ENCODE measurements at regions not wholly inside any gene's neighbourhood (a gene's known extent, or its start where the extent isn't known, plus 50 kb on each side); places are given as distances from the start of the nearest gene placed in this dataset.
"Not testable (repeated sequence)": the region's sequence is repeated elsewhere in the genome, so short reads cannot be mapped to it uniquely, and the experiment has no call there.

DNA sequence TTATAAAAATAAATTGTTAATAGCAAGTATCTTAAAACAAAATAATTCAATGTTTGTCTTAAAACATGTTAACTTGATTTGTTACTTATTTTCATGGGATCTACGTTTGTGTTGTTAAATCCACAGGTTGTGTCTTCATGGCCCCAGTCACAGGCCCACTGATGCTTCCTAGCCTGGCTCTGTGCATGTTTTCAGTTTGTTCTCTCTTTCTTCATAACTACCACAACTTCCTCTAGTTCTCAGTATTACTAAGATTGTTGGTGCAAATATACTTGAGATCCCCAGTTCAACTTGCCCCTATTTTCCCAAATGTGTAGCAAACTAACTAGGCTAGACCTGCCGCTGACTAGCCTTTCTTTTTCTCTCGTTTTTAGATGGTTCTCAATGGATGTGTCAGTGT, 250.5 kb downstream of the NRIP1 start:
- TF ChIP-seq, protein P1, sequence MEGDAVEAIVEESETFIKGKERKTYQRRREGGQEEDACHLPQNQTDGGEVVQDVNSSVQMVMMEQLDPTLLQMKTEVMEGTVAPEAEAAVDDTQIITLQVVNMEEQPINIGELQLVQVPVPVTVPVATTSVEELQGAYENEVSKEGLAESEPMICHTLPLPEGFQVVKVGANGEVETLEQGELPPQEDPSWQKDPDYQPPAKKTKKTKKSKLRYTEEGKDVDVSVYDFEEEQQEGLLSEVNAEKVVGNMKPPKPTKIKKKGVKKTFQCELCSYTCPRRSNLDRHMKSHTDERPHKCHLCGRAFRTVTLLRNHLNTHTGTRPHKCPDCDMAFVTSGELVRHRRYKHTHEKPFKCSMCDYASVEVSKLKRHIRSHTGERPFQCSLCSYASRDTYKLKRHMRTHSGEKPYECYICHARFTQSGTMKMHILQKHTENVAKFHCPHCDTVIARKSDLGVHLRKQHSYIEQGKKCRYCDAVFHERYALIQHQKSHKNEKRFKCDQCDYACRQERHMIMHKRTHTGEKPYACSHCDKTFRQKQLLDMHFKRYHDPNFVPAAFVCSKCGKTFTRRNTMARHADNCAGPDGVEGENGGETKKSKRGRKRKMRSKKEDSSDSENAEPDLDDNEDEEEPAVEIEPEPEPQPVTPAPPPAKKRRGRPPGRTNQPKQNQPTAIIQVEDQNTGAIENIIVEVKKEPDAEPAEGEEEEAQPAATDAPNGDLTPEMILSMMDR (IDR thresholded peaks at IDR 0.05), result no peak
- H3K36me3 Mint-ChIP-seq (ENCODE audit: low read depth), result no peaks in the 10 kb centered on the region
- no peak overlapping the region for H3K27ac ChIP-seq (ENCODE audit: low read depth in 1 of 2, low read length in 2 of 2)
- DNase-seq, result no peak
- H3K27ac Mint-ChIP-seq, result no peak overlapping the region
- no peak overlapping the region for H3K4me3 Mint-ChIP-seq
- no peaks in the 10 kb centered on the region for H3K4me1 Mint-ChIP-seq (ENCODE audit: low read depth)
- no peaks in the 10 kb centered on the region for H3K27me3 ChIP-seq (ENCODE audit: control insufficient read depth in 1 of 2, insufficient read depth in 2 of 2, low read length in 2 of 2)
- ATAC-seq (ENCODE audit: poor library complexity), result no peak
- CTCF ChIA-PET, result no interaction called here
- H3K4me1 ChIP-seq (ENCODE audit: insufficient read depth, low read length), result no peaks in the 10 kb centered on the region
- POLR2A ChIA-PET, result no interaction called here
- H3K4me3 ChIP-seq (ENCODE audit: low read length), result no peak overlapping the region
- H3K27me3 Mint-ChIP-seq, result no peaks in the 10 kb centered on the region
- peaks cover 6% of the 10 kb centered on the region for H3K9me3 Mint-ChIP-seq
- peaks cover 0 to 4% of the 10 kb centered on the region in 2 experiments for H3K9me3 ChIP-seq (ENCODE audit: control insufficient read depth in 1 of 2, insufficient read depth in 1 of 2, low read length in 2 of 2)
- intact Hi-C loops (cut with DNase I, micrococcal nuclease), result no loop called here
- H3K36me3 ChIP-seq (ENCODE audit: insufficient read depth, low read length), result no peaks in the 10 kb centered on the region

DNA sequence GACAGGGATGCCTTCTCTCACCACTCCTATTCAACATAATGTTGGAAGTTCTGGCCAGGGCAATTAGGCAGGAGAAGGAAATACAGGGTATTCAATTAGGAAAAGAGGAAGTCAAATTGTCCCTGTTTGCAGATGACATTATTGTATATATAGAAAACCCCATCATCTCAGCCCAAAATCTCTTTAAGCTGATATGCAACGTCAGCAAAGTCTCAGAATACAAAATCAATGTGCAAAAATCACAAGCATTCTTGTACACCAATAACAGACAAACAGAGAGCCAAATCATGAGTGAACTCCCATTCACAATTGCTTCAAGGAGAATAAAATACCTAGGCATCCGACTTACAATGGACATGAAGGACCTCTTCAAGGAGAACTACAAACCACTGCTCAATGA, 258.1 kb upstream of the SAMSN1 start:
- H3K27me3 ChIP-seq (ENCODE audit: control insufficient read depth in 1 of 2, insufficient read depth in 2 of 2, low read length in 2 of 2); H3K4me3 ChIP-seq (ENCODE audit: low read length); H3K36me3 Mint-ChIP-seq (ENCODE audit: low read depth); CTCF ChIA-PET; H3K4me1 ChIP-seq (ENCODE audit: insufficient read depth, low read length); POLR2A ChIA-PET; H3K4me3 Mint-ChIP-seq; H3K4me1 Mint-ChIP-seq (ENCODE audit: low read depth); intact Hi-C loops (cut with DNase I, micrococcal nuclease); H3K27ac Mint-ChIP-seq; H3K27ac ChIP-seq (ENCODE audit: low read depth in 1 of 2, low read length in 2 of 2); H3K9me3 ChIP-seq (ENCODE audit: control insufficient read depth in 1 of 2, insufficient read depth in 1 of 2, low read length in 2 of 2); ATAC-seq (ENCODE audit: poor library complexity); H3K9me3 Mint-ChIP-seq; H3K36me3 ChIP-seq (ENCODE audit: insufficient read depth, low read length); DNase-seq; H3K27me3 Mint-ChIP-seq: not testable (repeated sequence)

DNA sequence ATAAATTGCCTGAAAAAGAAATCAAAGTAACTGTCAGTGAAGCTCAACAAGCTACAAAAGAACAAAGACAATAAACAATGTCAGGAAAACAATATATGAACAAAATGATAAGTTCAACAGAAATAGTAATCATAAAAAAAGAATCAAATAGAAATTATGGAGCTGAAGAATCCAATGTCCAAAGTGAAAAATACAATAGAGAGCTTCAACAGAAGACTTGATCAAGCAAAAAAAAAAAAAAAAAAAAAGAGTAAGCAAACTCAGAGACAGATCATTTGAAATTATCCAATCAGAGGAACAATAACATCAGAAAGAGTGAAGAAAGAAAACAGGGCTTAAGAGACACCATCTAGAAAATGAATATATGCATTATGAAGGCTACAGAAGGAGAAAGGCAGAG, 251.4 kb upstream of the SAMSN1 start:
- no peaks in the 10 kb centered on the region for H3K4me1 Mint-ChIP-seq (ENCODE audit: low read depth)
- DNase-seq (no peak), ATAC-seq (ENCODE audit: poor library complexity) (no peak)
- Histone ChIP-seq H3K27me3 (ENCODE audit: control insufficient read depth in 1 of 2, insufficient read depth in 2 of 2, low read length in 2 of 2) (no peaks in the 10 kb centered on the region), H3K27ac (ENCODE audit: low read depth in 1 of 2, low read length in 2 of 2) (no peak overlapping the region), H3K4me3 (ENCODE audit: low read length) (no peak overlapping the region), H3K36me3 (ENCODE audit: insufficient read depth, low read length) (no peaks in the 10 kb centered on the region), H3K9me3 (ENCODE audit: control insufficient read depth in 1 of 2, insufficient read depth in 1 of 2, low read length in 2 of 2) (peaks cover 0 to 19% of the 10 kb centered on the region in 2 experiments), H3K4me1 (ENCODE audit: insufficient read depth, low read length) (no peaks in the 10 kb centered on the region)
- ChIA-PET CTCF (no interaction called here), POLR2A (interaction anchor here (0.6 kb wide), 1 partner anchor 208 kb away, joined by 3 read pairs; no protein-coding TSS in a partner anchor)
- H3K36me3 Mint-ChIP-seq (ENCODE audit: low read depth), result no peaks in the 10 kb centered on the region
- H3K27me3 Mint-ChIP-seq, result peaks cover 8% of the 10 kb centered on the region
- peaks cover 24% of the 10 kb centered on the region for H3K9me3 Mint-ChIP-seq
- TF ChIP-seq, protein P1 (IDR thresholded peaks at IDR 0.05), result no peak
- H3K4me3 Mint-ChIP-seq, result no peak overlapping the region
- no peak overlapping the region for H3K27ac Mint-ChIP-seq
- intact Hi-C loops (cut with DNase I, micrococcal nuclease), result no loop called here

DNA sequence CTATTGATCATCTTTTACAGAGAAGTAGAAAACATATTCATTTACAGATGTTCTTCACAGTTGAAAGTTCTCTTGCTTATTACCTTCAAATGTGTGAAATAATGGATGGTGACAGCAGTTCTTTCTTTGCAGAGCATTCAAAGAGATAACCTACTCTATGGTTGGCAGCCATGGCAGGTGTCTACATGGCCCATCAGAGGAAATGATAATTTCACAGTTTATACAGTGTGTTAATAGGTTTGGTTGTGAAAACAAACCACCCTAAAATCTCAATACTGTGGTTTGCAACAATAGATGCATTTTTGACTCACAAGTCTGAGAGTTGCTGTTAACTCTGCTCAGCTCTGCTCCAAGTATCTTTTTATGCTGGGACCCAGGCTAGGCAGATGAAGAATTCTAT, 241.2 kb upstream of the SAMSN1 start:
- Histone ChIP-seq H3K27me3 (ENCODE audit: control insufficient read depth in 1 of 2, insufficient read depth in 2 of 2, low read length in 2 of 2) (no peaks in the 10 kb centered on the region), H3K9me3 (ENCODE audit: control insufficient read depth in 1 of 2, insufficient read depth in 1 of 2, low read length in 2 of 2) (peaks cover 0 to 4% of the 10 kb centered on the region in 2 experiments), H3K27ac (ENCODE audit: low read depth in 1 of 2, low read length in 2 of 2) (no peak overlapping the region), H3K36me3 (ENCODE audit: insufficient read depth, low read length) (no peaks in the 10 kb centered on the region), H3K4me1 (ENCODE audit: insufficient read depth, low read length) (no peaks in the 10 kb centered on the region), H3K4me3 (ENCODE audit: low read length) (no peak overlapping the region)
- H3K4me1 Mint-ChIP-seq (ENCODE audit: low read depth), result no peaks in the 10 kb centered on the region
- TF ChIP-seq, protein P1 (IDR thresholded peaks at IDR 0.05), result no peak
- ATAC-seq (ENCODE audit: poor library complexity), result no peak
- DNase-seq, result no peak
- intact Hi-C loops (cut with DNase I, micrococcal nuclease), result no loop called here
- H3K36me3 Mint-ChIP-seq (ENCODE audit: low read depth), result no peaks in the 10 kb centered on the region
- no peak overlapping the region for H3K4me3 Mint-ChIP-seq
- H3K27ac Mint-ChIP-seq, result no peak overlapping the region
- CTCF ChIA-PET, result no interaction called here
- H3K27me3 Mint-ChIP-seq, result no peaks in the 10 kb centered on the region
- H3K9me3 Mint-ChIP-seq, result peaks cover 2% of the 10 kb centered on the region
- POLR2A ChIA-PET, result no interaction called here
